GM12872 (cell line): ENCODE measurements at regions not wholly inside any gene's neighbourhood (a gene's known extent, or its start where the extent isn't known, plus 50 kb on each side); places are given as distances from the start of the nearest gene placed in this dataset.
A peak's percentile ranks its signal among the peaks of the same experiment; 100 is the strongest.

ENCODE experiments used
- CTCF ChIP-seq: IDR thresholded peaks from 3 replicates; pipeline ENCODE4 v1.5.1; 2011; ENCODE audit warnings: low read depth, mild to moderate bottlenecking, low read length, moderate library complexity; ENCODE audit not compliant: insufficient read depth

GRCh38 chr6:78797270-78797669 lies 70.1 kb upstream of the IRAK1BP1 start:
- no peak for TF ChIP-seq CTCF

GRCh38 chr6:78799682-78800081 lies 67.7 kb upstream of the IRAK1BP1 start:
- no peak for TF ChIP-seq CTCF

GRCh38 chr6:78808356-78808891 lies 58.9 kb upstream of the IRAK1BP1 start:
- TF ChIP-seq CTCF: no peak

GRCh38 chr6:78808933-78809332 lies 58.4 kb upstream of the IRAK1BP1 start:
- TF ChIP-seq CTCF: no peak

GRCh38 chr6:78810146-78810545 lies 57.2 kb upstream of the IRAK1BP1 start:
- peak; percentile 41; the same call in 2 of the 3 replicates for TF ChIP-seq CTCF

- TF ChIP-seq CTCF: no peak
These were observed 56.7 kb upstream of the IRAK1BP1 start for GRCh38 chr6:78810698-78811097.
